ENCODE measurements at regions not wholly inside any gene's neighbourhood (a gene's known extent, or its start where the extent isn't known, plus 50 kb on each side); places are given as distances from the start of the nearest gene placed in this dataset.

DNA sequence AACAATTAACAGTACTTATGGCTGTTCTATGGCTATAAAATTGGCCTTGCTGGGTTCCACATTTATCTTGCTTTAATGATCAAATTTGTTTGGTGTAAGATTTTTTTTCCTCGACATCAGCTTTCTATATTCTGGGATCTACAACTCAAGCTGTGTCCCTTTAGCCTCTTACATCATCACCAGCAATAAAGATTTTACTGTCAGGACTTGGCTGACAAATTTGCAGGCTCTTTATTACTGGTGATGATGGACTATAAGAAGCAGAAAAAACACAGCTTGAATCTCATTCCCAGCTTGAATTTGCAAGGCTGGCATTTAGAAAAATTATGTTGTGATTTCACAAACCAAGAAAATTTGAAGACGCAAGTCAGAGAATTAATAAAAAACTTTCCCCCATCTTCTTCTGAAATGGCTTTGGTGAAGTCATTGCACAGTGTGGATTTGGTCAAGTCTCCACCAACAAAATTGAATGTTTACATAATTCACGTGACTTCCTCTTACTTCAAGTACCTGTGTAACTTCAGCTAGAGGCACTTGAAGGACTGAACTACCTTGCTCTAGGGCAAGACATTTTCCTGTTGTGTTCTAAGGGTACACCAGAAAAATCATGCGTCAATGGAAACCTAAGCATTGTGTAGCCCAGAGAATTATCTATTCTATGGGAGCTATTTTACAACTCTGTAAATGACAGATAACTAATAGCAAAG, 175.0 kb downstream of the CBLN4 start:
- no peak for ATAC-seq (ENCODE audit: low read depth in 2 of 2)
- Histone ChIP-seq H3K4me3 (ENCODE audit: low read depth, low read length) (no peak overlapping the region), H3K36me3 (ENCODE audit: control insufficient read depth, insufficient read depth, low read length) (no peaks in the 10 kb centered on the region), H3K4me1 (ENCODE audit: control insufficient read depth, insufficient read depth, low read length, poor library complexity, severe bottlenecking) (no peaks in the 10 kb centered on the region), H3K27me3 (ENCODE audit: control insufficient read depth, insufficient read depth, low read length) (no peaks in the 10 kb centered on the region), H3K27ac (ENCODE audit: insufficient read depth, low read length, poor library complexity, severe bottlenecking) (no peak overlapping the region), H3K9me3 (ENCODE audit: control insufficient read depth in 2 of 2, low read length in 2 of 2) (no peaks in the 10 kb centered on the region)
- Mint-ChIP-seq H3K4me1 (no peaks in the 10 kb centered on the region), H3K9me3 (peaks cover 4 to 15% (median 6%) of the 10 kb centered on the region in 7 donors), H3K36me3 (no peaks in the 10 kb centered on the region), H3K27ac (no peak overlapping the region), H3K27me3 (no peaks in the 10 kb centered on the region), H3K4me3 (no peak overlapping the region)
- no peak for DNase-seq

DNA sequence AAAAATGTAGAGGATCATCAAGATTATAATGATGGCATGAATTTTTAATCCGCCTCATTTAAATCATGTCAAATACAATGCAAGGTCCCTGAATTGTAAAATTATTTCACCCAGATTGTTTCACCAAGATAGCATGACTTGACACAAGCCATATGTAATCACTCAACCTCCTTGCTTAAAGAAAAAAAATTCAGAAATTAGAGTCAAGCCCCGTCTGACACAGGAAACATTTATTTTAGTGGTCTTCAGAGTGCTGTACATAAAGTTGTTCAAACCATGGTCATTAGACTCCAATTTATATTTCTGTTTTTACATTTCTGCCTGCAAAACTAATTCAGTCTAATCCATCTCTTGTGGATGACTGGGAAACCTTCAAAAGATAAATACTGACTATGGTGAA, 200.2 kb downstream of the CBLN4 start:
- Histone ChIP-seq H3K9me3 (ENCODE audit: control insufficient read depth in 2 of 2, low read length in 2 of 2) (peaks cover 2 to 10% of the 10 kb centered on the region in 2 experiments), H3K4me3 (ENCODE audit: low read depth, low read length) (no peak overlapping the region), H3K27me3 (ENCODE audit: control insufficient read depth, insufficient read depth, low read length) (no peaks in the 10 kb centered on the region), H3K36me3 (ENCODE audit: control insufficient read depth, insufficient read depth, low read length) (no peaks in the 10 kb centered on the region), H3K4me1 (ENCODE audit: control insufficient read depth, insufficient read depth, low read length, poor library complexity, severe bottlenecking) (no peaks in the 10 kb centered on the region), H3K27ac (ENCODE audit: insufficient read depth, low read length, poor library complexity, severe bottlenecking) (no peak overlapping the region)
- H3K27ac Mint-ChIP-seq: no peak overlapping the region
- H3K4me3 Mint-ChIP-seq: no peak overlapping the region
- no peaks in the 10 kb centered on the region for H3K4me1 Mint-ChIP-seq
- peaks cover 0 to 15% (median 3%) of the 10 kb centered on the region in 7 donors for H3K9me3 Mint-ChIP-seq
- ATAC-seq (ENCODE audit: low read depth in 2 of 2) (no peak), DNase-seq (no peak)
- no peaks in the 10 kb centered on the region for H3K27me3 Mint-ChIP-seq
- H3K36me3 Mint-ChIP-seq: no peaks in the 10 kb centered on the region

DNA sequence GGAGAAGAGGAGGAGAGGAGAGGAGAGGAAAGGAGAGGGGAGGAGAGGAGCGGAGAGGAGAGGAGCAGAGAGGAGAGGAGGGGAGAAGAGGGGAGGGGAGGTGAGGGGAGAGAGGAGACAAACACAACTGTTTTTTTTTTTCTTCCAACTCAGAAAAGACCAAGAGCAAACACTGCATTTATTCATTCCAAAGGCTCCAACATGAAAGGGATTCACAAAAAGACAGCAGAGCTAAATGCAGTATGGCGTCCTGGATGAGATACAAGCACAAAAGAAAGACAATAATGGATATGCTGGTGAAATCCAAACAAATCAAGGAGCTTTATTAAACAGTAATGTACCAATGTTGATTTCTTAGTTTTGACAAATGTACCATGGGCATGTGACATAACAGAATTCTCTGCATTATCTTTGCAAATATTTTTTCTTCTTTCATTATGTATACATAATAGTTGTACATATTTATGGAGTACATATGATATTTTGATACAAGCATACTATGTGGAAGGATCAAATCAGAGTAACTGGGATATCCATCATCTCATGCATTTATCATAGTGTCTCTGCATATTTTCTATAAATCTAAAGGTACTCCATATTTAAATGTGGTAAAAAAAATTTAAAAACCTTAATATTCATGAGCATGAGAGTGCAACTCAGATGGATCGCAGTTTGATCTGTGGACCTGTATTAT, 204.6 kb downstream of the CBLN4 start:
- no peak overlapping the region for H3K4me3 Mint-ChIP-seq
- Histone ChIP-seq H3K4me1 (ENCODE audit: control insufficient read depth, insufficient read depth, low read length, poor library complexity, severe bottlenecking) (no peaks in the 10 kb centered on the region), H3K27ac (ENCODE audit: insufficient read depth, low read length, poor library complexity, severe bottlenecking) (no peak overlapping the region), H3K9me3 (ENCODE audit: control insufficient read depth in 2 of 2, low read length in 2 of 2) (peaks cover 0 to 6% of the 10 kb centered on the region in 2 experiments), H3K27me3 (ENCODE audit: control insufficient read depth, insufficient read depth, low read length) (no peaks in the 10 kb centered on the region), H3K4me3 (ENCODE audit: low read depth, low read length) (no peak overlapping the region), H3K36me3 (ENCODE audit: control insufficient read depth, insufficient read depth, low read length) (no peaks in the 10 kb centered on the region)
- no peaks in the 10 kb centered on the region for H3K27me3 Mint-ChIP-seq
- no peak overlapping the region for H3K27ac Mint-ChIP-seq
- peaks cover 2 to 17% (median 3%) of the 10 kb centered on the region in 7 donors for H3K9me3 Mint-ChIP-seq
- DNase-seq (no peak), ATAC-seq (ENCODE audit: low read depth in 2 of 2) (no peak)
- H3K36me3 Mint-ChIP-seq: no peaks in the 10 kb centered on the region
- H3K4me1 Mint-ChIP-seq: no peaks in the 10 kb centered on the region

DNA sequence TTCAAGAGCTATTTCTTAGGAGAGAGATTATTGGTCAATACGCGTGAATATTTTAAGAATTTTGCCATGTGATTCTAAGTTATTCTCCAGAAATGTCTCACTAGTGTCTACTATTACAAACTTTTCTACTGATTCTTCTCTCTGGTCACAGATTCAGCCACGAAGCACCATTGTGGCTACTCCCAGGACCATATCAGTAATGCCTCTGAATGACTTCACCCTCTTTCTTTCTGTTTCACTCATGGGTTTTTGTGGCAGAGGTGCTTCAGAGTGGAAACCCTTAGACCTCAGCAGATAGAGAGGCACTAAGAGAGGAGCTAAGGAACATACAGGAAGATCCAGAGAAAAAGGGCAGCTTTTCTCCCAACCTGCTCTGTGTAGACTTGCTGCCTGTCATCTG, 211.3 kb downstream of the CBLN4 start:
- Histone ChIP-seq H3K36me3 (ENCODE audit: control insufficient read depth, insufficient read depth, low read length) (no peaks in the 10 kb centered on the region), H3K4me1 (ENCODE audit: control insufficient read depth, insufficient read depth, low read length, poor library complexity, severe bottlenecking) (no peaks in the 10 kb centered on the region), H3K27ac (ENCODE audit: insufficient read depth, low read length, poor library complexity, severe bottlenecking) (no peak overlapping the region), H3K9me3 (ENCODE audit: control insufficient read depth in 2 of 2, low read length in 2 of 2) (peaks cover 0 to 6% of the 10 kb centered on the region in 2 experiments), H3K27me3 (ENCODE audit: control insufficient read depth, insufficient read depth, low read length) (no peaks in the 10 kb centered on the region), H3K4me3 (ENCODE audit: low read depth, low read length) (no peak overlapping the region)
- H3K36me3 Mint-ChIP-seq: no peaks in the 10 kb centered on the region
- H3K27ac Mint-ChIP-seq: no peak overlapping the region
- H3K27me3 Mint-ChIP-seq: no peaks in the 10 kb centered on the region
- H3K9me3 Mint-ChIP-seq: peaks cover 4 to 29% (median 13%) of the 10 kb centered on the region in 7 donors
- ATAC-seq (ENCODE audit: low read depth in 2 of 2) (no peak), DNase-seq (no peak)
- no peaks in the 10 kb centered on the region for H3K4me1 Mint-ChIP-seq
- H3K4me3 Mint-ChIP-seq: no peak overlapping the region

DNA sequence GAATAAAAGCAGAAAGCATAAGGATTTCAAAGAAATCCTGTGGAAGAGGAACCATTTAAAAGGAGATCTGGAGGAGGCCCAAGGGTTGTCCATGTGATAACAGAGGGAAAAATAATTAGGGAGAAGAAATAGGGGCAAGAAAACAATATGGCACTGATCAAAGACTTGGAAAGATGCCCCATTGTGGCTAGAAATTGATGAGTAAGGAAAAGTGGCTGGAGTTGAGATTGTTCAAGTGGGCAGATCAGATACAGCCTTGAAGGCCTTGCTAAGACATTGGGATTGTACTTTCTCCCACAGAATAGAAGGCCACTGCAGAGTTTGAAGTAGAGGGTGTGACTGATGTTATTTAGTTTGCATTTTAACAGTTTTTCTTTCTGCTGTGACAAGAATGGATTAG, 213.3 kb downstream of the CBLN4 start:
- Mint-ChIP-seq H3K4me1 (no peaks in the 10 kb centered on the region), H3K9me3 (peaks cover 6 to 35% (median 12%) of the 10 kb centered on the region in 7 donors), H3K27me3 (no peaks in the 10 kb centered on the region), H3K4me3 (no peak overlapping the region), H3K27ac (no peak overlapping the region), H3K36me3 (no peaks in the 10 kb centered on the region)
- H3K27ac ChIP-seq (ENCODE audit: insufficient read depth, low read length, poor library complexity, severe bottlenecking): no peak overlapping the region
- H3K4me1 ChIP-seq (ENCODE audit: control insufficient read depth, insufficient read depth, low read length, poor library complexity, severe bottlenecking): no peaks in the 10 kb centered on the region
- ATAC-seq (ENCODE audit: low read depth in 2 of 2) (no peak), DNase-seq (no peak)
- no peaks in the 10 kb centered on the region for H3K27me3 ChIP-seq (ENCODE audit: control insufficient read depth, insufficient read depth, low read length)
- H3K36me3 ChIP-seq (ENCODE audit: control insufficient read depth, insufficient read depth, low read length): no peaks in the 10 kb centered on the region
- no peaks in the 10 kb centered on the region for H3K9me3 ChIP-seq (ENCODE audit: control insufficient read depth in 2 of 2, low read length in 2 of 2)
- no peak overlapping the region for H3K4me3 ChIP-seq (ENCODE audit: low read depth, low read length)

DNA sequence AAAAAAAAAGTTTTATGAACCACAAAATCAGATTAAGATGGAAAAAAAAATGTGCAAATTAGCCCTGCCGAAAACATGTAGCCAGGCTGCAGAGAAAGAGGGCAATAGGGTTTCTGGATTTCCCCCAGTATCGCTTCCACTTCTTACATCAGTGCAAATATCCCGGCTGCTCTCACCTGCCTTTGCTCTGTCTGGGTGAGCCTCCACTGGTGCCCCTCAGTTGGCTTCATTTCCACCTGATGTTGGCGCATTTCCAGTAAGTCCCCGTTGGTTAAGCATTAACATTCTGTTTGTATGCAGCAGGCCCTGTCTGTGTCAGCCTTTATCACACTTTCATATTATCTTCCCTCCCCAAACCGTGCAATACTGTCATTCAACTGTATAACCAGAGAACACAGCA, 215.1 kb downstream of the CBLN4 start:
- Histone ChIP-seq H3K4me1 (ENCODE audit: control insufficient read depth, insufficient read depth, low read length, poor library complexity, severe bottlenecking) (no peaks in the 10 kb centered on the region), H3K27ac (ENCODE audit: insufficient read depth, low read length, poor library complexity, severe bottlenecking) (no peak overlapping the region), H3K9me3 (ENCODE audit: control insufficient read depth in 2 of 2, low read length in 2 of 2) (peaks cover 0 to 2% of the 10 kb centered on the region in 2 experiments), H3K4me3 (ENCODE audit: low read depth, low read length) (no peak overlapping the region), H3K27me3 (ENCODE audit: control insufficient read depth, insufficient read depth, low read length) (no peaks in the 10 kb centered on the region), H3K36me3 (ENCODE audit: control insufficient read depth, insufficient read depth, low read length) (no peaks in the 10 kb centered on the region)
- peaks cover 4 to 44% (median 10%) of the 10 kb centered on the region in 7 donors for H3K9me3 Mint-ChIP-seq
- no peaks in the 10 kb centered on the region for H3K36me3 Mint-ChIP-seq
- H3K27ac Mint-ChIP-seq: no peak overlapping the region
- no peaks in the 10 kb centered on the region for H3K4me1 Mint-ChIP-seq
- no peak for ATAC-seq (ENCODE audit: low read depth in 2 of 2)
- no peaks in the 10 kb centered on the region for H3K27me3 Mint-ChIP-seq
- peak overlapping the region in 1 of 4 donors; percentile 70 for H3K4me3 Mint-ChIP-seq
- no peak for DNase-seq

DNA sequence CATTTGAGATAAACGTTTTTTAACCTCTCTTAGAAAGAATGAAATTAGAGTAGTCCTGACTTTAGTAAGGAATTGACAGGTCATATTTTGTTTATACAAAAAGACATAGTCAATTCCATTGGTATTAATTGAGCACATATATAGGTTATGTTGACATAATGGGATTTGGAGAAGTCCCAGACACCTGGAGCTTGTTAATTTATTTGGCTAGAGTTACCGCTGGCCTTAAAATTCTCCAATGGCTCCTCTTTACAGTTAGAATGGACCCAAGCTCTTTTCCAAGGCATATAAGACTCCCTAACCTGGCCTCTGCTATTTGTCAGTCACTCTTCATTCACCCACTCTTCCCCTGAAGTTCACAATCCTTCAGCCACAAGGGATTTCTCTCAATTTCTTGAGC, 221.3 kb downstream of the CBLN4 start:
- Histone ChIP-seq H3K9me3 (ENCODE audit: control insufficient read depth in 2 of 2, low read length in 2 of 2) (peaks cover 0 to 2% of the 10 kb centered on the region in 2 experiments), H3K27ac (ENCODE audit: insufficient read depth, low read length, poor library complexity, severe bottlenecking) (no peak overlapping the region), H3K4me1 (ENCODE audit: control insufficient read depth, insufficient read depth, low read length, poor library complexity, severe bottlenecking) (no peaks in the 10 kb centered on the region), H3K4me3 (ENCODE audit: low read depth, low read length) (no peak overlapping the region), H3K36me3 (ENCODE audit: control insufficient read depth, insufficient read depth, low read length) (no peaks in the 10 kb centered on the region), H3K27me3 (ENCODE audit: control insufficient read depth, insufficient read depth, low read length) (no peaks in the 10 kb centered on the region)
- Mint-ChIP-seq H3K36me3 (no peaks in the 10 kb centered on the region), H3K27me3 (no peaks in the 10 kb centered on the region), H3K27ac (no peak overlapping the region), H3K4me3 (no peak overlapping the region), H3K9me3 (peaks cover 1 to 26% (median 15%) of the 10 kb centered on the region in 7 donors), H3K4me1 (no peaks in the 10 kb centered on the region)
- no peak for DNase-seq
- no peak for ATAC-seq (ENCODE audit: low read depth in 2 of 2)

DNA sequence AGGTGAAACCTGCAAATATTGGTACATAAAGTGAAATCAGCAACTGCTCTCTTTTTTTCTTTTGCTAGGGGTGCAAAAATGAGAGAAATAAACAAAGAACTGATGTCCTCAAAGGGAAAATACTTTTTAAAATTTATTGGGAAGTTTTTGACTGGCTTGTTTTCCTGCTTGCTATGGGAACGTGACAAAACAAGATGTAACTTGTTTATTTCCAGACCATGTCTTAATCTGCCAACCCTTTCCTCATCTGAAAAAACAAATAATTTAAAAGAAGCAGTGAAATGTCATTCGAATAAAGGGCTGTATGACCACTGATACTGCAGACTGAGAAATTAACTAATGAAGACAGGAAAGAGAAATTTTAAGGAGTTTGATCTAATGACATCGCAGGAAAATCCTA, 221.9 kb downstream of the CBLN4 start:
- Histone ChIP-seq H3K36me3 (ENCODE audit: control insufficient read depth, insufficient read depth, low read length) (no peaks in the 10 kb centered on the region), H3K4me3 (ENCODE audit: low read depth, low read length) (no peak overlapping the region), H3K9me3 (ENCODE audit: control insufficient read depth in 2 of 2, low read length in 2 of 2) (peaks cover 0 to 2% of the 10 kb centered on the region in 2 experiments), H3K4me1 (ENCODE audit: control insufficient read depth, insufficient read depth, low read length, poor library complexity, severe bottlenecking) (no peaks in the 10 kb centered on the region), H3K27ac (ENCODE audit: insufficient read depth, low read length, poor library complexity, severe bottlenecking) (no peak overlapping the region), H3K27me3 (ENCODE audit: control insufficient read depth, insufficient read depth, low read length) (no peaks in the 10 kb centered on the region)
- Mint-ChIP-seq H3K4me3 (no peak overlapping the region), H3K27ac (no peak overlapping the region), H3K27me3 (no peaks in the 10 kb centered on the region), H3K36me3 (no peaks in the 10 kb centered on the region), H3K4me1 (no peaks in the 10 kb centered on the region), H3K9me3 (peaks cover 3 to 31% (median 15%) of the 10 kb centered on the region in 7 donors)
- ATAC-seq (ENCODE audit: low read depth in 2 of 2) (no peak), DNase-seq (no peak)

Measured in CD4-positive, CD25-positive, alpha-beta regulatory T cell (primary cell).